ENCODE measurements at regions not wholly inside any gene's neighbourhood (a gene's known extent, or its start where the extent isn't known, plus 50 kb on each side); places are given as distances from the start of the nearest gene placed in this dataset.

DNA sequence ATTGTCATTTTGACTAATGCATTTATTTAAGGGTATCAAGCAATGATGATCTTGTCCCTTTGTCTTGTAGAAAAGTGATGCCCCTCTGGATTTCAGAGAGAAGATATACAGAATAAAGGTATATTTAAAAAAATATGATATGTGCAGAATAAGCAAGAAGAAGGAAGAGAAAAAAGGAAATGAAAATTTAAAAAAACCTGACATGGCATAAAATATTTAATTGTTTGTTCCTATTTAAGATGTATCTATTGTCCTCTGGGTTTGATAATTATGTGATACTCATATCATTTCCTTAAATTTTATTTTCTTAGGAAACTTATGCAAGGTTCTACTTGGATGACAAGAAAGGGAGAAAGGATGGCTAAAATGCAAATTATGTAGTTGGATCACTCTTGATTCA is 983.7 kb upstream of the CDH6 start:
- Histone ChIP-seq H3K27me3 (ENCODE audit: insufficient read depth, low read length) (no peaks in the 10 kb centered on the region), H2BK5ac (ENCODE audit: insufficient read length, low read length) (no peak overlapping the region), H3K79me1 (ENCODE audit: insufficient read depth, low read depth, low read length, poor library complexity, severe bottlenecking) (no peaks in the 10 kb centered on the region), H4K8ac (replicated peaks; ENCODE audit: insufficient read length, low read depth, low read length) (no peak overlapping the region), H2AK5ac (ENCODE audit: insufficient read length, low read length) (no peak overlapping the region), H4K91ac (ENCODE audit: insufficient read length, low read depth, low read length) (no peak overlapping the region), H3K9me3 (ENCODE audit: control insufficient read depth, low read depth, low read length) (no peaks in the 10 kb centered on the region), H4K20me1 (ENCODE audit: control insufficient read depth, insufficient read depth, insufficient read length) (no peaks in the 10 kb centered on the region), H4K5ac (ENCODE audit: insufficient read length, low read depth, low read length) (no peak overlapping the region), H3K9ac (ENCODE audit: extremely low read depth, insufficient read length, low read length) (no peak overlapping the region), H3K27ac (ENCODE audit: insufficient read length, low read depth, low read length) (no peak overlapping the region), H3T11ph (ENCODE audit: low read length) (no peak overlapping the region), H2BK12ac (ENCODE audit: insufficient read length, low read depth, low read length) (no peak overlapping the region), H2BK20ac (ENCODE audit: low read depth, low read length, poor library complexity, severe bottlenecking) (no peak overlapping the region), H3K23ac (ENCODE audit: insufficient read length, low read depth, low read length) (no peak overlapping the region), H3K23me2 (ENCODE audit: insufficient read length, low read depth, low read length, poor library complexity, severe bottlenecking) (no peaks in the 10 kb centered on the region), H3K4ac (ENCODE audit: low read depth, low read length) (no peak overlapping the region), H3K14ac (ENCODE audit: insufficient read depth, low read length) (no peak overlapping the region), H3K56ac (ENCODE audit: insufficient read length, low read depth, low read length) (no peak overlapping the region), H3K18ac (ENCODE audit: insufficient read length, low read depth, low read length) (no peak overlapping the region), H3K4me2 (ENCODE audit: insufficient read depth, insufficient read length, low read length) (no peak overlapping the region), H3K4me1 (ENCODE audit: insufficient read depth, low read length) (no peaks in the 10 kb centered on the region), H2AFZ (ENCODE audit: low read length) (no peak overlapping the region), H2BK15ac (ENCODE audit: low read depth, low read length) (no peak overlapping the region), H3K79me2 (ENCODE audit: insufficient read depth, low read length) (no peaks in the 10 kb centered on the region), H2BK120ac (ENCODE audit: low read depth, low read length, poor library complexity, severe bottlenecking) (no peak overlapping the region)
- Mint-ChIP-seq H3K27ac (no peak overlapping the region), H3K4me3 (no peak overlapping the region), H3K36me3 (ENCODE audit: insufficient read depth in 1 of 3, low read depth in 3 of 3) (peaks cover 0 to 9% (median 7%) of the 10 kb centered on the region in 3 experiments; a peak in 3 of 7 replicates), H3K9me3 (peaks cover 12 to 18% of the 10 kb centered on the region in 2 experiments), H3K27me3 (ENCODE audit: low read depth) (no peaks in the 10 kb centered on the region), H3K4me1 (no peaks in the 10 kb centered on the region)
- no peak for DNase-seq
- no peak for TF ChIP-seq CTCF (conservative IDR thresholded peaks at IDR 0.05)

All from H9 (cell line).